Uterus (tissue), 3 donors: ENCODE measurements at regions not wholly inside any gene's neighbourhood (a gene's known extent, or its start where the extent isn't known, plus 50 kb on each side); places are given as distances from the start of the nearest gene placed in this dataset.

Experiments used
- DNase-seq, 2 donors: peaks; one replicate each; pipeline ENCODE4 v3.0.0-alpha.2; 2019 to 2020
- H3K27ac ChIP-seq, 2 donors: fragments of 200-600 bp; sonication (generic); 1 replicate in 1 of 2; 2 replicates in 1 of 2; pipeline ENCODE4 v1.5.1; 2016 to 2018
- H3K27me3 ChIP-seq, 2 donors: fragments of 200-600 bp; sonication (generic); one replicate each; pipeline ENCODE4 v1.5.1; 2018 to 2019; ENCODE audit warnings: control low read depth in 1 of 2
- H3K36me3 ChIP-seq, 2 donors: fragments of 200-600 bp; sonication (generic); one replicate each; pipeline ENCODE4 v1.5.1; 2019; ENCODE audit warnings: control low read depth in 1 of 2
- H3K4me1 ChIP-seq, 2 donors: fragments of 200-600 bp; sonication (generic); one replicate each; pipeline ENCODE4 v1.5.1; 2018 to 2019; ENCODE audit warnings: control low read depth in 1 of 2
- H3K4me3 ChIP-seq, 2 donors: fragments of 200-600 bp; sonication (generic); 1 replicate in 1 of 2; 2 replicates in 1 of 2; pipeline ENCODE4 v1.5.1; 2018 to 2019; ENCODE audit warnings: mild to moderate bottlenecking in 1 of 2
- H3K9me3 ChIP-seq, 2 donors: fragments of 200-600 bp; sonication (generic); one replicate each; pipeline ENCODE4 v1.5.1; 2019; ENCODE audit warnings: control low read depth in 1 of 2
- CTCF ChIP-seq, 4 experiments: fragments of 200-600 bp in 2 of 4; fragments of 450-650 bp in 2 of 4; sonication (generic) in 2 of 4; IDR thresholded peaks; one replicate each; pipeline ENCODE4 v1.5.1; 2016 to 2019; ENCODE audit warnings: antibody characterized with exemption in 4 of 4, mild to moderate bottlenecking in 2 of 4, moderate library complexity in 1 of 4
- POLR2A ChIP-seq, 2 donors: fragments of 450-650 bp; IDR thresholded peaks; one replicate each; pipeline ENCODE4 v1.6.1; 2016; ENCODE audit warnings: antibody characterized with exemption in 2 of 2, mild to moderate bottlenecking in 1 of 2, moderate library complexity in 1 of 2
- intact Hi-C: fragments of 100-400 bp; cut with DNase I; formaldehyde crosslinking; loops from one replicate; pipeline ENCODE4 v1.15.1; 2023; ENCODE audit warnings: low total_unique reads
- donor health status: DM: yes; HTN: yes; CAD: no.

GRCh38 chr4:59685626-59686025 lies 1514.5 kb upstream of the ADGRL3 start:
- TF ChIP-seq POLR2A (IDR thresholded peaks at IDR 0.05) (no peak), CTCF (IDR thresholded peaks at IDR 0.05) (no peak)
- no peaks in the 10 kb centered on the region for H3K36me3 ChIP-seq
- H3K4me1 ChIP-seq, result no peaks in the 10 kb centered on the region
- DNase-seq, result no peak
- no peak overlapping the region for H3K27ac ChIP-seq
- intact Hi-C loops, result no loop called here
- no peaks in the 10 kb centered on the region for H3K27me3 ChIP-seq
- H3K9me3 ChIP-seq, result no peaks in the 10 kb centered on the region
- no peak overlapping the region for H3K4me3 ChIP-seq

- no peaks in the 10 kb centered on the region for H3K27me3 ChIP-seq
- intact Hi-C loops, result no loop called here
- TF ChIP-seq CTCF (IDR thresholded peaks at IDR 0.05), result no peak
- no peak for TF ChIP-seq POLR2A (IDR thresholded peaks at IDR 0.05)
- H3K9me3 ChIP-seq, result no peaks in the 10 kb centered on the region
- no peak overlapping the region for H3K4me3 ChIP-seq
- no peaks in the 10 kb centered on the region for H3K4me1 ChIP-seq
- no peaks in the 10 kb centered on the region for H3K36me3 ChIP-seq
- H3K27ac ChIP-seq, result no peak overlapping the region
- DNase-seq, result no peak
These were observed 1511.0 kb upstream of the ADGRL3 start for GRCh38 chr4:59689149-59689548.

GRCh38 chr4:59695355-59696053 lies 1504.6 kb upstream of the ADGRL3 start:
- no peaks in the 10 kb centered on the region for H3K27me3 ChIP-seq
- no peaks in the 10 kb centered on the region for H3K9me3 ChIP-seq
- no peaks in the 10 kb centered on the region for H3K4me1 ChIP-seq
- no peak for TF ChIP-seq CTCF (IDR thresholded peaks at IDR 0.05)
- no peak for TF ChIP-seq POLR2A (IDR thresholded peaks at IDR 0.05)
- no peaks in the 10 kb centered on the region for H3K36me3 ChIP-seq
- no peak overlapping the region for H3K27ac ChIP-seq
- DNase-seq, result no peak
- intact Hi-C loops, result no loop called here
- H3K4me3 ChIP-seq, result no peak overlapping the region

- no peaks in the 10 kb centered on the region for H3K27me3 ChIP-seq
- no peak overlapping the region for H3K27ac ChIP-seq
- no peaks in the 10 kb centered on the region for H3K4me1 ChIP-seq
- intact Hi-C loops, result no loop called here
- no peak overlapping the region for H3K4me3 ChIP-seq
- no peaks in the 10 kb centered on the region for H3K36me3 ChIP-seq
- TF ChIP-seq CTCF (IDR thresholded peaks at IDR 0.05) (no peak), POLR2A (IDR thresholded peaks at IDR 0.05) (no peak)
- H3K9me3 ChIP-seq, result no peaks in the 10 kb centered on the region
- DNase-seq, result no peak
These were observed 1502.1 kb upstream of the ADGRL3 start for GRCh38 chr4:59698041-59698440.

GRCh38 chr4:59700651-59701050 lies 1499.5 kb upstream of the ADGRL3 start:
- intact Hi-C loops, result no loop called here

More at GRCh38 chr4:59700651-59701050, 1499.5 kb upstream of the ADGRL3 start:
- no peaks in the 10 kb centered on the region for H3K4me1 ChIP-seq
- no peaks in the 10 kb centered on the region for H3K36me3 ChIP-seq
- DNase-seq, result no peak
- H3K27me3 ChIP-seq, result no peaks in the 10 kb centered on the region
- H3K4me3 ChIP-seq, result no peak overlapping the region
- H3K9me3 ChIP-seq, result no peaks in the 10 kb centered on the region
- no peak for TF ChIP-seq CTCF (IDR thresholded peaks at IDR 0.05)
- TF ChIP-seq POLR2A (IDR thresholded peaks at IDR 0.05), result no peak
- H3K27ac ChIP-seq, result no peak overlapping the region
